Jurkat, Clone E6-1 (cell line): ENCODE measurements at regions not wholly inside any gene's neighbourhood (a gene's known extent, or its start where the extent isn't known, plus 50 kb on each side); places are given as distances from the start of the nearest gene placed in this dataset.

ENCODE experiments used
- DNase-seq: peaks from one replicate; pipeline ENCODE4 v3.0.0-alpha.2; 2011; ENCODE audit warnings: low read depth, low spot score
- H3K4me3 ChIP-seq: 2 replicates; pipeline ENCODE4 v1.5.1; 2011; ENCODE audit warnings: mild to moderate bottlenecking, low read length, control low read depth, moderate library complexity

GRCh38 chr2:41393621-41394020, 654.2 kb upstream of the PKDCC start:
- no peak overlapping the region for H3K4me3 ChIP-seq
- DNase-seq: no peak

- DNase-seq: no peak
- H3K4me3 ChIP-seq: no peak overlapping the region
These were observed 653.3 kb upstream of the PKDCC start for GRCh38 chr2:41394541-41394940.

GRCh38 chr2:41395692-41396091, 652.1 kb upstream of the PKDCC start:
- no peak for DNase-seq
- H3K4me3 ChIP-seq: no peak overlapping the region

- DNase-seq: no peak
- no peak overlapping the region for H3K4me3 ChIP-seq
These were observed 648.3 kb upstream of the PKDCC start for GRCh38 chr2:41399437-41400087.

- DNase-seq: no peak
- H3K4me3 ChIP-seq: no peak overlapping the region
These were observed 647.6 kb upstream of the PKDCC start for GRCh38 chr2:41400088-41400665.

GRCh38 chr2:41405441-41405840, 642.4 kb upstream of the PKDCC start:
- DNase-seq: no peak
- H3K4me3 ChIP-seq: no peak overlapping the region

- no peak for DNase-seq
- no peak overlapping the region for H3K4me3 ChIP-seq
These were observed 638.5 kb upstream of the PKDCC start for GRCh38 chr2:41409328-41409727.

GRCh38 chr2:41410011-41410410, 637.8 kb upstream of the PKDCC start:
- no peak overlapping the region for H3K4me3 ChIP-seq
- no peak for DNase-seq

GRCh38 chr2:41413813-41414485, 633.9 kb upstream of the PKDCC start:
- no peak overlapping the region for H3K4me3 ChIP-seq
- no peak for DNase-seq

GRCh38 chr2:41414486-41415230, 633.2 kb upstream of the PKDCC start:
- H3K4me3 ChIP-seq: no peak overlapping the region
- DNase-seq: peak; percentile 3

- no peak overlapping the region for H3K4me3 ChIP-seq
- no peak for DNase-seq
These were observed 630.3 kb upstream of the PKDCC start for GRCh38 chr2:41417511-41417910.

GRCh38 chr2:41420219-41420618, 627.6 kb upstream of the PKDCC start:
- no peak overlapping the region for H3K4me3 ChIP-seq
- DNase-seq: no peak

- DNase-seq: no peak
These were observed 626.9 kb upstream of the PKDCC start for GRCh38 chr2:41420872-41421271.

GRCh38 chr2:41431756-41432155, 616.1 kb upstream of the PKDCC start:
- DNase-seq: no peak
- H3K4me3 ChIP-seq: no peak overlapping the region

More at GRCh38 chr2:41420872-41421271, 626.9 kb upstream of the PKDCC start:
- no peak overlapping the region for H3K4me3 ChIP-seq

GRCh38 chr2:41432459-41432858, 615.4 kb upstream of the PKDCC start:
- no peak for DNase-seq

GRCh38 chr2:41434991-41435390, 612.8 kb upstream of the PKDCC start:
- no peak overlapping the region for H3K4me3 ChIP-seq
- no peak for DNase-seq

More at GRCh38 chr2:41432459-41432858, 615.4 kb upstream of the PKDCC start:
- no peak overlapping the region for H3K4me3 ChIP-seq

GRCh38 chr2:41441958-41442357, 605.9 kb upstream of the PKDCC start:
- no peak for DNase-seq
- no peak overlapping the region for H3K4me3 ChIP-seq

GRCh38 chr2:41445865-41446264, 602.0 kb upstream of the PKDCC start:
- no peak for DNase-seq

GRCh38 chr2:41446266-41446665, 601.6 kb upstream of the PKDCC start:
- no peak for DNase-seq
- no peak overlapping the region for H3K4me3 ChIP-seq

More at GRCh38 chr2:41445865-41446264, 602.0 kb upstream of the PKDCC start:
- H3K4me3 ChIP-seq: no peak overlapping the region

- no peak overlapping the region for H3K4me3 ChIP-seq
- no peak for DNase-seq
These were observed 599.6 kb upstream of the PKDCC start for GRCh38 chr2:41448221-41448620.
